PC-9 (cell line): ENCODE measurements at regions not wholly inside any gene's neighbourhood (a gene's known extent, or its start where the extent isn't known, plus 50 kb on each side); places are given as distances from the start of the nearest gene placed in this dataset.

Experiments used
- BruUV-seq: library from RNA; stranded (reverse); fragments of 400-500 nt; replicated peaks from 2 replicates; lab custom pipeline; 2021; lab: Mats Ljungman, UMichigan
- CTCF ChIA-PET: fragments of 300-600 bp; sonication (Branson Sonifier 250); formaldehyde crosslinking; loops from one replicate; lab custom pipeline; 2022; ENCODE audit warnings: antibody characterized with exemption; lab: Charles Lee
- POLR2A ChIA-PET: fragments of 300-600 bp; sonication (Branson Sonifier 250); formaldehyde crosslinking; loops from one replicate; lab custom pipeline; 2022; ENCODE audit warnings: antibody characterized with exemption; ENCODE audit not compliant: unreplicated experiment; lab: Charles Lee
- DNase-seq, 2 experiments: peaks; one replicate each; pipeline versions ENCODE4 v3.0.0 to v3.0.0-alpha.2; 2015 to 2022; ENCODE audit warnings: mixed read lengths in 1 of 2
- H2AFZ ChIP-seq: fragments of 200-600 bp; sonication (generic); 2 replicates; pipeline ENCODE4 v1.8.1; 2017; ENCODE audit warnings: antibody characterized with exemption
- H3F3A ChIP-seq: fragments of 200-600 bp; sonication (generic); 2 replicates; pipeline ENCODE4 v1.8.1; 2017; ENCODE audit warnings: antibody characterized with exemption, mild to moderate bottlenecking, low read depth; ENCODE audit not compliant: insufficient read depth
- H3K27ac ChIP-seq: fragments of 200-600 bp; sonication (generic); 2 replicates; pipeline ENCODE4 v1.6.1; 2016; ENCODE audit warnings: mixed run types
- H3K27me3 ChIP-seq: fragments of 200-600 bp; sonication (generic); 2 replicates; pipeline ENCODE4 v1.6.1; 2016; ENCODE audit warnings: low read depth, mixed run types; ENCODE audit not compliant: insufficient read depth
- H3K36me3 ChIP-seq: fragments of 200-600 bp; sonication (generic); 2 replicates; pipeline ENCODE4 v1.6.1; 2016; ENCODE audit warnings: low read depth, mixed run types
- H3K4me1 ChIP-seq: fragments of 200-600 bp; sonication (generic); replicated peaks from 2 replicates; pipeline ENCODE4 v1.6.1; 2016; ENCODE audit warnings: mixed run types; ENCODE audit not compliant: insufficient read depth
- H3K4me2 ChIP-seq: fragments of 200-600 bp; sonication (generic); 2 replicates; pipeline ENCODE4 v1.6.1; 2017; ENCODE audit warnings: mixed run types
- H3K4me3 ChIP-seq: fragments of 200-600 bp; sonication (generic); 2 replicates; pipeline ENCODE4 v1.6.1; 2016; ENCODE audit warnings: mixed run types
- H3K79me2 ChIP-seq: fragments of 200-600 bp; sonication (generic); 2 replicates; pipeline ENCODE4 v1.6.1; 2017; ENCODE audit warnings: low read depth, mixed run types
- H3K9me2 ChIP-seq: fragments of 200-600 bp; sonication (generic); 2 replicates; pipeline ENCODE4 v1.8.1; 2017; ENCODE audit warnings: mild to moderate bottlenecking; ENCODE audit not compliant: insufficient read depth
- H3K9me3 ChIP-seq: fragments of 200-600 bp; sonication (generic); 2 replicates; pipeline ENCODE4 v1.8.1; 2016; ENCODE audit warnings: low read depth; ENCODE audit not compliant: insufficient read depth
- H4K20me1 ChIP-seq: fragments of 200-600 bp; sonication (generic); 2 replicates; pipeline ENCODE4 v1.8.1; 2017; ENCODE audit not compliant: insufficient read depth
- CTCF ChIP-seq: fragments of 200-600 bp; sonication (generic); conservative IDR thresholded peaks from 2 replicates; pipeline ENCODE4 v1.6.1; 2017; ENCODE audit warnings: mixed run types, antibody characterized with exemption, mild to moderate bottlenecking, moderate library complexity
- EZH2 ChIP-seq: fragments of 200-600 bp; sonication (generic); IDR thresholded peaks from 2 replicates; pipeline ENCODE4 v1.8.0; 2017; ENCODE audit warnings: antibody characterized with exemption, low read depth
- intact Hi-C: fragments of 100-400 bp; cut with micrococcal nuclease; formaldehyde crosslinking; loops from one replicate; pipeline ENCODE4 v1.10.0; 2022; ENCODE audit not compliant: unreplicated experiment

GRCh38 chr4:186472948-186473347 is 82.4 kb downstream of the MTNR1A start:
- intact Hi-C loops, result loop anchor here (5.0 to 10.0 kb wide), 2 partner anchors 114 to 252 kb away; partner anchors contain the start of gene FAT1
- Histone ChIP-seq H4K20me1 (no peaks in the 10 kb centered on the region), H3K4me3 (no peak overlapping the region), H3K4me2 (no peak overlapping the region), H3K27me3 (no peaks in the 10 kb centered on the region), H3K36me3 (no peaks in the 10 kb centered on the region), H3F3A (no peaks in the 10 kb centered on the region), H3K4me1 (no peaks in the 10 kb centered on the region), H3K9me3 (no peaks in the 10 kb centered on the region), H3K27ac (no peak overlapping the region), H2AFZ (no peak overlapping the region), H3K79me2 (no peaks in the 10 kb centered on the region), H3K9me2 (no peaks in the 10 kb centered on the region)
- no peak for DNase-seq
- ChIA-PET CTCF (no interaction called here), POLR2A (no interaction called here)
- TF ChIP-seq EZH2 (no peak), CTCF (peak; percentile 62)
- BruUV-seq, result no TSS peak

GRCh38 chr4:186471441-186471840 is 83.9 kb downstream of the MTNR1A start:
- DNase-seq, result no peak
- ChIA-PET POLR2A (no interaction called here), CTCF (no interaction called here)
- intact Hi-C loops, result loop anchor here (5.0 to 10.0 kb wide), 2 partner anchors 116 to 253 kb away; partner anchors contain the start of gene FAT1
- no peaks in the 10 kb centered on the region for H3K4me1 ChIP-seq
- no peaks in the 10 kb centered on the region for H3K79me2 ChIP-seq
- no peaks in the 10 kb centered on the region for H3K9me3 ChIP-seq
- no peak overlapping the region for H2AFZ ChIP-seq
- TF ChIP-seq CTCF, result no peak
- no peak for TF ChIP-seq EZH2
- no peaks in the 10 kb centered on the region for H3K27me3 ChIP-seq
- H3K27ac ChIP-seq, result no peak overlapping the region
- no peaks in the 10 kb centered on the region for H3K36me3 ChIP-seq
- BruUV-seq, result no TSS peak
- no peak overlapping the region for H3K4me2 ChIP-seq
- no peaks in the 10 kb centered on the region for H3K9me2 ChIP-seq
- no peaks in the 10 kb centered on the region for H3F3A ChIP-seq
- no peaks in the 10 kb centered on the region for H4K20me1 ChIP-seq
- H3K4me3 ChIP-seq, result no peak overlapping the region

- no TSS peak for BruUV-seq
- peaks cover 25% of the 10 kb centered on the region; the same call in 1 of the 2 replicates for H3K27me3 ChIP-seq
- H2AFZ ChIP-seq, result no peak overlapping the region
- H3K79me2 ChIP-seq, result no peaks in the 10 kb centered on the region
- H3K4me3 ChIP-seq, result no peak overlapping the region
- no peaks in the 10 kb centered on the region for H4K20me1 ChIP-seq
- no peak overlapping the region for H3K27ac ChIP-seq
- no peak overlapping the region for H3K4me2 ChIP-seq
- POLR2A ChIA-PET, result no interaction called here
- no peak for TF ChIP-seq EZH2
- no peak for TF ChIP-seq CTCF
- no peaks in the 10 kb centered on the region for H3K36me3 ChIP-seq
- intact Hi-C loops, result no loop called here
- no peaks in the 10 kb centered on the region for H3K4me1 ChIP-seq
- no peaks in the 10 kb centered on the region for H3K9me2 ChIP-seq
- CTCF ChIA-PET, result no interaction called here
- H3K9me3 ChIP-seq, result no peaks in the 10 kb centered on the region
- no peak for DNase-seq
- H3F3A ChIP-seq, result no peaks in the 10 kb centered on the region
These were observed 97.3 kb downstream of the MTNR1A start for GRCh38 chr4:186458050-186458449.
